ENCODE measurements at regions not wholly inside any gene's neighbourhood (a gene's known extent, or its start where the extent isn't known, plus 50 kb on each side); places are given as distances from the start of the nearest gene placed in this dataset.
"Not testable (repeated sequence)": the region's sequence is repeated elsewhere in the genome, so short reads cannot be mapped to it uniquely, and the experiment has no call there.

DNA sequence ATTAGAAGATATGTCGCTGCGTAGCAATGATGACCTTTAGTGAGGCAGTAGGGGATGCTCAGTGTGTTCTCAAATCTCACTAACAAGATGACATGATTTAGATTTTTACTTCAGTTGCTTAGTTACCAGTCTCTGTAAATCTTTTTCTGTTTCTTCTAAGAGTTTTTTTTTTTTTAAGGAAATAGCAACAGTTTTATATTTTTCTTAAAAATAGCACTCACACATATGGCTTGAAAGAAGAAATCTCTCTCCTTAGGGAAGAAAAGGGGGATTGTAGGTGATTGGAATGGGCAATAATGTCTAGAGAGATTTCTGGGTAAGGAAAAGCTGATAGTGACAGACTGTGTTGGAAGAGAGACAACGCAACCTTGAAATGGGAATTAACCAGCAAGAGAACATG is 524.6 kb upstream of the ARPP21 start:
- DNase-seq (ENCODE audit: low spot score) = no peak

DNA sequence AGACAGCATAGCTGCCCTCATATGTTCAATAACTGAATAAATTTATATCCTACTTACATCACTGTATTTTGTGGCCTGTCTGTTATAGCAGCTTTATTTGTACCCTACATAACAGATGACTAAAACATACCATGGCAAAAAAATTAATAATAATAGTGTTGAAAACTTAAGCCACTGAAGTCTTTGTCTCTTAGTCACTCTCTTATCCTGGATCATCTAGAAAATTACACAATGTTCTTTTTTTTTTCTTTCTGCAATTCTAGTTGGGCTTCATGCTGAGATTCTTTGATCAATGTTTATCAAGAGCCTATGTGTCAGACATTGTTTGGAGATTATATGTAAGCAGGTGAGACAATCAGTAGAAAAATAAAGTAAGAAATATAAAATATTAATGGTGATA is 519.3 kb upstream of the ARPP21 start:
- DNase-seq (ENCODE audit: low spot score) = no peak

DNA sequence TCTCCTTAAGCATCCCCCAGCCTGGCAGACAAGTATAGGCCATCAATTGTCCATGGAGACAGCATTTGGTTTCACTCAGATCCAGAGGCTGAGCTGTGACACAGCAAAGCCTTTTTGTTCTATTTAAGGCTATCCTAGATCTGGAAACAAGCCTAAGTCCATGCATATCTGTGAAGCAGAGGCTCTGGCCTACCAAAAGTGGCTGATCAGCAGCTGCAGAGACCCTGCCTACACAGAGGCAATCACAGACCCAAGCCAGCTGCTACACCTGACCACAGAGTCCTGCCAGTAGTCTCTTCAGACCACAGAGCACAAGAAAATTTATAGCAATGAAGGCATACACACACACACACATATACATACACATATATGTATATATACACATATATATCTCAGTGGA is 501.7 kb upstream of the ARPP21 start:
- no peak for DNase-seq (ENCODE audit: low spot score)

DNA sequence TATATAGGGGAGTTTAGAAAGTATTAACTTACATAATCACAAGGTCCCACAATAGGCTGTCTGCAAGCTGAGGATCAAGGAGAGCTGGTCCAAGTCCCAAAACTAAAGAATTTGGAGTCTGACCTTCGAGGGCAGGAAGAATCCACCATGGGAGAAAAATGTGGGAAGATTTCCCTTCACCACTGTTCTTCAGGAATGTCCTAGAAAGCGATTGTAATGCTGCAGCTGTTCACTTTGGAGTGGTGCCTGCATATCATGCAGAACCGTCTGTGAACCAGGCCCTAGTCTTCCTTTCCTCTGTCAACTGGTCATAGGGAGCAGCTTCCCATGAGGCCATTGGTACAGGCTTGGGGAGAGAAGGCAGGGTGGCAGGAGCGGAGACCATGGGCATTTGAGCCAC is 497.9 kb upstream of the ARPP21 start:
- DNase-seq (ENCODE audit: low spot score) = no peak

DNA sequence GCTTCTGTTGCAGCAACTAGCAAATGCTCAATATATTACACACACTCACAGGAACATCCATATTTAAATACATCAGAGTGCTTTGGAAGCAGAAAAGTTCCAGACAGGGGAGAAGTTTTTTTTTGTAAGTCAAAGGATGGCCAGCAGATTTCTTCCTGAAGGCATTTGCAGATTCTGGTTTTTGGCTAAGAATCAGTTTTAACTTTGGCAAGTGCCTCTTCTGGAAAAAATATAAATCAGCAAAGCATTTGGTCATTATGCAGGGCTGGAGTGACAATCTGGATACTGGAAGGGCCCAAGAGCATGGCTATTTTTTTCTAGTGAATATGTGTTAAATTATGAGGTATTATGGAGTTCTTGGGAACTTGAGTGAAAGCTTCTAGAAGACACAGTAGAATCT is 495.3 kb upstream of the ARPP21 start:
- DNase-seq (ENCODE audit: low spot score) = no peak

DNA sequence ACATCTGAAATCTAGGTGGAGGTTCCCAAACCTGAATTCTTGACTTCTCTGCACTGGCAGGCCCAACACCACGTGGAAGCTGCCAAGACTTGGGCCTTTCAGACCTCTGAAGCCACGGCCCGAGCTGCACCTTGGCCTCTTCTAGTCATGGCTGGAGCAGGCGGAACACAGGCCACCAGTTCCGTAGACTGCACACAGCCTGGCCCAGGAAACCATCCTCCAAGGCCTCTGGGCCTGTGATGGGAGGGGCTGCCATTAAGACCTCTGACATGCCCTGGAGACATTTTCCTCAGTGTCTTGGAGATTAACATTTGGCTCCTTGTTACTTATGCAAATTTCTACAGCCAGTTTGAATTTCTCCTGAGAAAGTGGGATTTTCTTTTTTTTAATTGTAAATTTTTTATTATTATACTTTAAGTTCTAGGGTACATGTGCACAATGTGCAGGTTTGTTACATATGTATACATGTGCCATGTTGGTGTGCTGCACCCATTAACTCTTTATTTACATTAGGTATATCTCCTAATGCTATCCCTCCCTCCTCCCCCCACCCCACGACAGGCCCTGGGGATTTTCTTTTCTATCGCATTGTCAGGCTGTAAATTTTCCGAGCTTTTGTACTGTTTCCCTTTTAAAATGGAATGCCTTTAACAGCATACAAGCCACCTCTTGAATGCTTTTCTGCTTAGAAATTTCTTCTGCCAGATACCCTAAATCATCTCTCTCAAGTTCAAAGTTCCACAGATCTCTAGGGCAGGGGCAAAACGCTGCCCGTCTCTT is 492.9 kb upstream of the ARPP21 start:
- DNase-seq (ENCODE audit: low spot score) = not testable (repeated sequence)

DNA sequence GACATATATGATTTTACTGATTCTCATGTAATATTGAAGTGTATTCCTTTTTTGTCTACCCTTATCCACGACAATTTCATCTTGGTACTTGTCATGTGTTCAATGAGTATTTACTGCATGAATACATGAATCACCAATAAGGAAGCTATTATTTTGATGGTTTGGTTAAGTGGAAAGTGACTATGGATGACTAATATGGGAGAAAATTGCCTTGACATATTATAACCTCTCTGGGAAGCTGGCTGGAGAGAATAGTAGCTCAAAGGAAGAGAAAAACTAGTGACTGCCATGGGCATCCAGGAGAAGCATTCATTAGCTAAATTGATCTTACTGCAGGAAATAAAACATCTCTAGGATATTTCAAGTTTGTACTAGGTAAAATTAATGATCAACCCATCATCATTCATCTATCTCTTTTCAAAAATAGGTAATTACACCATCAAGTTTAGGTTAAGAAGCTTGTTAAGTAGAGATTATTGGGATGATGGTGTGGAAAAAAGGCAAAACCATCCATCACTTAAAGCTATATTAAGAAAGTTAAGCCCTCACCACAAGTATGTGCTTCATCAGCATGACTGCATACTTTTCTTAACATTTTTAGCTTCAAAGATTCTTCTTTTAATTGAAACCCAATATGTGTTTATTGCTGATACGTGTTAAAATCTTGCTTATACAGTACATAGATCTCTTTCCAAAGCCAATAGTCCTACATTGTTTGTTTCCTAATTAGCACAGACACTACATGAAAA is 455.2 kb upstream of the ARPP21 start:
- DNase-seq (ENCODE audit: low spot score) = no peak

DNA sequence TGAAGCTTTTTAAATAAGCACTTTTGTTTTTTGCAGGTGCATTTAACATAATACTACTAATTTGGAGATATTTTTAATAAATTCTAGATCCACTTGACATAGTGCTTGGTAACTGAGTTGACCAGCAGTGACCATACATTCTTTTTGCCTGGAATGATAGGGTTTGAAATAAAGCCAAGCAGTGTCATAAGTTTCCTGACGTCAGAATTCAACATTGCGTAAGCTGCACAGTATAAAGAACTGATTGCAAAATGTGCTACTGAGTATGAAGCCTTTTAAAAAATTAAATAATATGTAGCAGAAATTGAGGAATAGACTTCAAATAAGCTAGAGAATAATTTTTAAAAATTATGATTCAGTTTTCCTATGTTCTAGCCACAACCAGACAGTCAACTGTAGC is 454.6 kb upstream of the ARPP21 start:
- no peak for DNase-seq (ENCODE audit: low spot score)

DNA sequence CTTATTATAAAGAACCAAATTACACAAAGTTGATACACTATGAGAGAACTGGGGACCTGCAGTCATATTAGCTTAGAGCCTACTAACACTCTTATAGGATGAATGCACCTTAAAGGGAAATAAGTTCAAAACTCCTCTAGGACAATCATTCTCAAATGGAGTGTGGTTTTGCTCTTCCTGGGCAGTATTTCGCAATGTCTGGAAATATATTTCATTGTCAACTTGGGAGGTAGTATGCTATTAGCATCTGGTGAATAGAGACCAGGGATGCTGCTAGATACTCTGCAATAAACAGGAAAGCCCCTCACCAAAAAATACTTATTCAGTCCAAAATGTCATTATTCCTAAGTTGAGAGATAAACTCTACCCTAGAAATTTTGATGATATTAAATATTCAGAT is 451.4 kb upstream of the ARPP21 start:
- DNase-seq (ENCODE audit: low spot score) = no peak

DNA sequence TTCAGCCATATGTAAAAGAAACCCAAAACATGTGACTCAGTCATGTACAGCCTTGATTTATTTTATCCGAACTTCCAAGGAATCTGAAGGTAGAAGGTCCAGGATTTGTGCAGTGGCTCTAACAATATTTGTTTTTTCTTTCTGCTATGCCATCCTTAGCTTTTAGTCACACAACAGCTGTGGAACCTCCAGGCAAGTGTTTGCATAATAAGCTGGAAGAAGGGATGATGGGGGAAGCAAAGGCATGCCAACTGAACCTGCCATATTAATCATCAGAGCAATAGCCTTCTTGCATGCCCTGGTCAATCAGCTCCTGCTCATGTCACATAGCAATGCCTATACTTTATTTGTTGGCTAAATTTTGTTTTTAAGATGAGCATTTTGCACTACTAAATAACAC is 444.7 kb upstream of the ARPP21 start:
- no peak for DNase-seq (ENCODE audit: low spot score)

DNA sequence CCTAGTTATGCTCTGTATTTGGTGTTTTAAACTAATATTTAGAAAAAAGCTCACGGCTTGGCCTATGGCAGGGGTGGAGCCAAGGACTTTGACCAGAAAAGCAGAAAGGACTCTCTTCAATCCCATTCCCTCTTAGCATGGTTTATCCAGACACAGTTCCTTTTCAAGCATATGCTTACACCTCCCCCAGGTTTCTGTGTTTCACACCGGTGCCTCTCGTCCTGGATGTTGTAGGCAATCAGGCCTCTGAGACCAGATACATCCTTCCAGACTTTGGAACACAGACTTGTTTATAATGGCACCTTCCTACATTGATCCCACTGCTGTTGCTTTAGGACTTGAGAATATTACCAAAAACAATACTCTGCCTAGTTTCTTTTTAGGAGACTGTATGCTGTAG is 440.5 kb upstream of the ARPP21 start:
- no peak for DNase-seq (ENCODE audit: low spot score)

DNA sequence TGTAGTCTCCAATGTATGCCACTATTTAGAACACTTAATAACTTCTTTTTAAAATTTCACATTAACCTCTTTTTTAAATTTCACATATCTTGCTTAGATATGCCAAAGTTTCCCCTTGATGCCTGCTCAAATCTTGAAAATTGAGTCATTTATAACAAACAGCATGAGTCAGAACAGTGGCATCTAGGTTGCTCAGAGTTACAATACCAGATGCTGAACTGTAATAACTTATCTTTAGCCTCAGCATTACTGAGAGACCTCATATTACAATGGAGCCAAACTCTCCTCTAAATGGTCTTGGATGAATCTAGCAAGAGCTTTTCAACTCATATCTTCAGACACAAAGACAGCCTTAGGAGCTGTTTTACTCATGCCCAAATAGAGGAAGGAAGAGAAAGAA is 439.3 kb upstream of the ARPP21 start:
- DNase-seq (ENCODE audit: low spot score) = peak; percentile 5

DNA sequence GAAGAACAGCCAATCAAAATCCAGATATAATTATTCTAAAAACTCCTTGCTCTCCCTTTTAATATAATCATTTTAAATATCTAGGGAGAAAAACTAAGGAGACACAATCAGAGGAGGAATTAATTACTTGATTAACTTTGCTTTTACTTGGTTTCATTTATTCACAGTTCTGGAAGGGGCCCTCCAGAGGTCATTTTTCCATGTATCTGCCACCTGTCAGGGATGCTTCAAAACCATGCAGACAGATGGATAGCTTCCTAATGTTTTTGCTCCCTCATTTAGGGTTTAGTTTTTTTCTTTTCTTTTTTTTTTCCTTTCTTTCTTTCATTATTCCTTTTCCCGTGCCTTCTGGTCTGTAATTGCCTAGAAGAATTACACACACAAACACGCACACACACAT is 438.1 kb upstream of the ARPP21 start:
- no peak for DNase-seq (ENCODE audit: low spot score)

DNA sequence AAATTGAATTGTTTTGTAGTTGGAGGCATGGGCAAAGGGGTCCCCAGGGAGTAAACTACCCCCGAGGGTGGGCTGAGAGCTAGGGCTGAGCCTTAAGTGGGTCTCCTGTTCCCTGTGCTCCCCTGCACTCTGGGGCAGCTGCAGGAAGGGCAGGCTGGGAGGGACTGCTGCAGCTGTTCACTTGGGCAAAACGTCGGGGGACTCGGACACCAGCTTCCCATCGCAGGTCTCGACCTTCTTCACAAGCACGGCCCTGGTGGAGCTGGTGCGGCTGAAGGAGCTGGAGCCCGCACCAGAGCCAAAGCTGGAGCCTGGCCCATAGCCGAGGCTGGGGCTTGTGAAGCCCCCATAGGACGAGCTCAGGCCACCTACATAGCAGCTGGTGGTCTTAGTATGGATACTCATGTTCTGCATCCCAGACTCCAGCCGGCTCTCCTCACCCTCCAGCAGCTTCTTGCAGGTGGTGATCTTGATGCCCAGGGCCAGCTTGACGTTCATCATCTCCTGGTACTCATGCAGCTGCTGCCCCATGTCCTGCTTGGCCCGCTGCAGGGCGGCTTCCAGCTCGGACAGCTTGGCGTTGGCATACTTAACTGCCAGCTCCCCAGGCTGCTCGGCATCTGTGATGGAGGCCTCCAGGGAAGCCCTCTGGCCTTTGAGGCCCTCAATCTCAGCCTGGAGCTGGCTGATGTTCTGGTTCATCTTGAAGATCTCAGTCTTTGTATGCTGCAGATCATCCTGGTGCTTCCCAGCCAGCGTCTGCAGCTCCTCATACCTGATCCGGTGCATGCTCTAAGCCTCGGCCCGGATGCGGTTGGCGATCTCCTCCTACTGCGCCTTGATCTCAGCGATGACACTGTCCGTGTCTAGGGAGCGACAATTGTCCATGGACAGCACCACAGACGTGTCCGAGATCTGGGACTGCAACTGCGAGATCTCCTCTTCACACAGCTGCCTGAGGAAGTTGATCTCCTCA is 423.5 kb upstream of the ARPP21 start:
- DNase-seq (ENCODE audit: low spot score) = no peak

DNA sequence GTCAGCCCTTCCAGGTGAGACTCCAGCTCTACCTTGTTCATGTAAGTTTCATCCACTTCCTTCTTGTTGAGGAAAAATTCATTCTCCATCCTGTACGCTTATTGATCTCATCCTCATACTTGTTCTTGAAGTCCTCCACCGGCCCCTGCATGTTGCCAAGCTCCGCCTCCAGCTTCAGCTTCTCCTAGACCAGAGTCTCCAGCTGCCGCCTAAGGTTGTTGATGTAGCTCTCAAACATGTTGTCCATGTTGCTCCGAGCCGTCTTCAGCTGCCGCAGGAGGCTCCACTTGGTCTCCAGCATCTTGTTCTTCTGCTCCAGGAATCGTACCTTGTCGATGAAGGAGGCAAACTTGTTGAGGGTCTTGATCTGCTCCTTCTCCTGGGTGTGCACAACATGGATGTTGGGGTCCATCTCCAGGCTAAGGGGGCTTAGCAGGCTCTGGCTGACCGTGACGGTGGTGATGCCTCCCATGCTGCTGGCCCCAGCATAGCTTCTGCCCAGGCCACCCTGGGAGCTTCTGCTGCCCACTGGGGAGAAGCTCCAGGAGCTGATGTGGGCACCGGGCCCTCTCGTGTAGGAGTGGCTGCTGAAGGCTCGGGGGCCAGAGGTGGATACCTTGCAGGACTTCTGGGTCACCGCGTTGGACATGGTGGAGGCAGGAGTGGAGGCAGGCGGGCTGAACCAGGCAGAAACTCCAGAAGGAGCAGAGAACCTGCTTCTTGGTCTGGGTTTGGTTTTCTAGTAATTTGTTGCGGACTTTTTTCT is 422.6 kb upstream of the ARPP21 start:
- DNase-seq (ENCODE audit: low spot score) = no peak

DNA sequence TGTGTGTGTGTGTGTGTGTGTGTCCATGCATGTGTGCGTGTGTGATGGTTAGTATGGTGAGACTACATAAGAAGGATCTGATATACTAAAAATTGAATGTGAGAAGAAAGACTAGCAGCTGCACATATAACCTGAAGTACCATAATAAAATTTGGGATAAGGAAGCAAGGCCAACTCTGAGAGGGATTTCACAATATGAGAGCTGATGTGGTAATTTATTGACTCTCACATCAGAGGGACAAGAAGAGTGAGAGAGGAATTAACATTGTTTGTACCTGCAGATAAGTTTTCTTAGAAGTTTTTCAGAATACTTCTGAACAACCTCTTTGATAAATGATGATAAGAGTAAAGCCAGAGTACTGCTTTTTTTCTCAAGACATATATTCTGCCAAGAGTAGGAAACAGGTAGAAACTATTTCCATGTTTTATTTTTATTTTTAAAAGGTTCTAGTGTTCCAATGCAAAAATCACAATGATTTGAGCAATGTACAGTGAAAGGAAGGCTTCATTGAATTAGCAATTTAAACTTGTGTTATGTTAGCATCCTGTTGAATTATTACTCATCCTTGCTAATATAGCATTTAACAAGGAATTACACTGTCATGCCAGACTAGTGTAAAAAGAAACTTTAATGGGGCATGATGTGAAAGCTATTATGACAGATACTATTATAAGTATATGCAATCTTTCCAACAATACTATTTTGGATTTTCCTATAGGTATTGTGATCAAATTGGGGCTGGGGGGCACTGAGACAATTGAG is 415.5 kb upstream of the ARPP21 start:
- no peak for DNase-seq (ENCODE audit: low spot score)

DNA sequence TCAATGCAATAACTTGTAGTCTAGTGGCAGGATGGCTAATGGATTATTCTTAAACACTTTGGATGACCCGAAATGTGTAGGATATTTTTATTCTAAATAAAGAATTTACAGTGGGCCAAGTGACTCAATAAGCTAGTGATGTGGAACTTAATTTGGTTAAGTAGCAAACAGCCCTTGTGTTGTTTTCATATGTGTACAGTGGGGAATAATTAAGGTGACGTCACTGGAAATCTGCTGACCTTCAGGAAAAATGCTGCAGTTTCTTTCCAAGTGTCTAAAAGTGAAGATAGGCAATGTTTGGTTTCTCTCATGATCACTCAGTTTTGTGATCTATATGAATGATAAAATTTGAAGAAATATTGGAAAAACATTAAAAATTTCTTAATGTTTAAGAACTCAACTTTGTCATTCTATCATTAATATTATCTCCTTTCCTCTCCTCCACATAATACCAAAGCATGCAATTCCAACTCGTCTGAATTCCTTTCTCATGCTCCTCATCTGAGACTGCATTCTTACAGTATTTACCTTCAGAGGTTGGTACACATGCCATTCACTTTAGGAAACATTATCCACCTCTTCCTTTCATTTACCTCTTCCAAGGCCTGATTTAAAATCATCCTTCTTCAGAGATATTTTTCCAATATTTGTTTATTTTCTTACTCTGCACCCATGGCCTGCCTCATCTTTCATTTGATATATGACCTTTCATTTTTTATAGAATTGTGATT is 414.6 kb upstream of the ARPP21 start:
- no peak for DNase-seq (ENCODE audit: low spot score)

DNA sequence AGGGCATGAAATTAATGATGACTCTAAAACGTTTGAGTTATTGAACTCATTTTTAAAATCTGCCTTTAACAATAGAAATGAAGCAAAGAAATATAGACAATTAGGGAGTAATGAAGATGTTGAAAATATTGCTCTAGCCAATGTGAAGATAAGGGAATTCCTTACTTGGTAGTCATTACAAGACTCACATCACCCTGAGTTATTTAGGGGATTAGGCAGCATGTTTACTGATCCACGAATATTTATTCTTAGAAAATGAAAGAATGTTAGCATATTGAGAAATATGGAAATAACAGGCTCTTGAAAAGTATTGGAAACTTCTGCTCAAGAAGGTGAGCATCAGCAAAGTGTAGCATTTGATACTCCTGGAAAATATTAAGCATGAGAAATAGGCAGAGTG is 398.1 kb upstream of the ARPP21 start:
- no peak for DNase-seq (ENCODE audit: low spot score)

DNA sequence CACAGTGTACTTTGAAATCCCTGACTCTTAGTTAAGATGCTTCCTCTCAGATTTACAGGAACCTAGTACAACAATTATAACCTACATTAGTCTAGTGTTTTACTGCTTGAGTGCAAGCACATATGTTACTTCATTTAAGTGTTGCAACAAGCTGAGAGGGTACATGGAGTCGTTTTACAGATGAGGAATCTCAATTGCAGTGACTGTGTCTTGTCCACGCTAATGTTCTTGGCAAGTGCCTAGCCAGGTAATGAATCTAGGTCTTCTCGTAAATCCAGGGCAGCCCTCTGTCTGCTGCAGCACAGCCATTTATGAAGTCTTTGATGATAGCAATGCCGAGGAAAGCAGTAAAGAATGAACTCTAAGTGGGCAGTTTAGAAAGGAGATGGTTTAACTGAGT is 384.4 kb upstream of the ARPP21 start:
- DNase-seq (ENCODE audit: low spot score) = no peak

DNA sequence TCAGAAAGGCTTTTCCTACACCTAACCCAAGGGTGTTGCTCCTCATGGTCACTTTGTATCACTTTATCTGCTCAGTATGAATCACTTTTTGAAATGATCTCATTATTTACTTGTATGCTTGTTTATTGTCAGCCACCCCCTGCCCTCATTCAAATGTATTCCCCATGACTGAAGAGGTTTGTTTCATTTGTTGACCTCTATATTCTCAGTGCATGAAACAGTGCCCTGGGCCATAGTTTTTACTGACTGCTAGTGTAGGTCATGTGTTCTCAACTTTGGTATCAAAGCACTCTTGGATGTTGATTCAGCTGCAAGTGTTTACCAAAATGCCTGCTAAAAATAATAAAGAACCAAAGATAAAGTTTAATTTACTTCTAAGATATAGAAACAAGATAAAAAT is 381.7 kb upstream of the ARPP21 start:
- DNase-seq (ENCODE audit: low spot score) = no peak

All from umbilical cord (tissue), 1 donor.